ENCODE measurements at regions not wholly inside any gene's neighbourhood (a gene's known extent, or its start where the extent isn't known, plus 50 kb on each side); places are given as distances from the start of the nearest gene placed in this dataset.

DNA sequence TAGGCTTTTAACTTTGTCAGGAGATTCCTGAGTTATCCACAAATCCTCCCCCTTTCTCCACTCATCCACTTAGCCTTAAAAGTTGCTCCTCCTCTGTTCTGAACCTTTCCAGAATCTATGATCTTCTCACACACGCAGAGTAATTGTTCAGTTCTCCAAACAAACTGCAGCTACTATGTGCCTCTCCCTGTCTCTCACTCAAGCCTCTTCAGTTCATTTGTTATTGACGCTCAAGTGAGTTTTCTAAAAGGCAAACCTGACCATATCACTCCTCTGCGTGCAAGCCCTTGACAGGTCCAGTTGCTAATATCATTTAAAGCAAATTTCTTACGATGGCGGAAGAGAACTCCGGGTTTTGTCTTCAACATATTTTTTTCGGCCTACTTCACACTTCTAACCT is 1169.7 kb upstream of the TENM4 start:
- TF ChIP-seq, protein P1, sequence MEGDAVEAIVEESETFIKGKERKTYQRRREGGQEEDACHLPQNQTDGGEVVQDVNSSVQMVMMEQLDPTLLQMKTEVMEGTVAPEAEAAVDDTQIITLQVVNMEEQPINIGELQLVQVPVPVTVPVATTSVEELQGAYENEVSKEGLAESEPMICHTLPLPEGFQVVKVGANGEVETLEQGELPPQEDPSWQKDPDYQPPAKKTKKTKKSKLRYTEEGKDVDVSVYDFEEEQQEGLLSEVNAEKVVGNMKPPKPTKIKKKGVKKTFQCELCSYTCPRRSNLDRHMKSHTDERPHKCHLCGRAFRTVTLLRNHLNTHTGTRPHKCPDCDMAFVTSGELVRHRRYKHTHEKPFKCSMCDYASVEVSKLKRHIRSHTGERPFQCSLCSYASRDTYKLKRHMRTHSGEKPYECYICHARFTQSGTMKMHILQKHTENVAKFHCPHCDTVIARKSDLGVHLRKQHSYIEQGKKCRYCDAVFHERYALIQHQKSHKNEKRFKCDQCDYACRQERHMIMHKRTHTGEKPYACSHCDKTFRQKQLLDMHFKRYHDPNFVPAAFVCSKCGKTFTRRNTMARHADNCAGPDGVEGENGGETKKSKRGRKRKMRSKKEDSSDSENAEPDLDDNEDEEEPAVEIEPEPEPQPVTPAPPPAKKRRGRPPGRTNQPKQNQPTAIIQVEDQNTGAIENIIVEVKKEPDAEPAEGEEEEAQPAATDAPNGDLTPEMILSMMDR (IDR thresholded peaks at IDR 0.05; ENCODE audit: low read depth, low read length, poor library complexity, severe bottlenecking), result no peak
- TF ChIP-seq EZH2phosphoT487 (IDR thresholded peaks at IDR 0.05; ENCODE audit: borderline replicate concordance, low read length), result no peak
